ENCODE measurements at regions not wholly inside any gene's neighbourhood (a gene's known extent, or its start where the extent isn't known, plus 50 kb on each side); places are given as distances from the start of the nearest gene placed in this dataset.
"Not testable (repeated sequence)": the region's sequence is repeated elsewhere in the genome, so short reads cannot be mapped to it uniquely, and the experiment has no call there.

DNA sequence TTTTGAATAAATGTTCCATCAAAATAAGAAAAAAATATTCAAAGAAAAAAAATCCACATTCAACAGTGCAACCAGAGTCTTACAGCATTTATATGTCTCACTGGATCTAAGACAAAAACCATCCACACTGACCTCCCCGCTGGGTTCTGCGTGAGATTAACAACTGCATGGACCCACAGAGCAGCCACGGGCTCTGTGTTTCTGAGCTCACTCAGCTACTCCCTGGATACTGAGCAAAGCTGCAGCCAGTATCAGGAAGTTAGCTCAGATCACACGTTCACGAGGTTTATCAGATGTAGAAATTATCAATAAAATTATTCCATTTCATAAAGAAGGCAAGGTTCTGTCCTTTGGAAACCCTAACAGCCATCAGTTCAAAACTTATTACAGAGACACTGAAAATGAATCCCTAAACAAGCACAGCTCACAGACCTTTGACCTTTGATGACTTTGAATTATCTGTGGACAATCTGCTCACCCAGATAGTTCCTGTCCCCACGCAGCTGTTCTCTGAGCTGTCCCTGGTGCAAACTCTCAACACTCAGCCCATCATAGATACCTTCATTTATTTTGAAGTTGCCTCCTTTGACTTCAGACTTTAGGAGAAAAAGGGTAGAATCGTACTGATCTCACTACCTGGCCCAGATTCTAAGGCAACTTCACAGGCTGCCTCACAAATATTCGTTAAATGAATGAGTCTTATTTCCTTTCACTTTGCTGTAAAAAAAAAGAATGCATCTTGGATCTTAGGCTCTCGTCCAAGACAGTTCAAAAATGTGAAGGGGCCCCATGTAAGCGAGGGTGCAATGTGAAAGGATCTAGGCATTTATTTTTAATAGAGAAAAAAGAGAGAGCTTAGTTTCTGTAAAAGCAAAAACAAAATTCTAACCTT, 67.7 kb upstream of the SVIL start:
- no peak for DNase-seq (ENCODE audit: extremely low read depth, low read depth)

- no peak for DNase-seq (ENCODE audit: extremely low read depth, low read depth)
These were observed 66.5 kb upstream of the SVIL start for GRCh38 chr10:29701306-29701705.

DNA sequence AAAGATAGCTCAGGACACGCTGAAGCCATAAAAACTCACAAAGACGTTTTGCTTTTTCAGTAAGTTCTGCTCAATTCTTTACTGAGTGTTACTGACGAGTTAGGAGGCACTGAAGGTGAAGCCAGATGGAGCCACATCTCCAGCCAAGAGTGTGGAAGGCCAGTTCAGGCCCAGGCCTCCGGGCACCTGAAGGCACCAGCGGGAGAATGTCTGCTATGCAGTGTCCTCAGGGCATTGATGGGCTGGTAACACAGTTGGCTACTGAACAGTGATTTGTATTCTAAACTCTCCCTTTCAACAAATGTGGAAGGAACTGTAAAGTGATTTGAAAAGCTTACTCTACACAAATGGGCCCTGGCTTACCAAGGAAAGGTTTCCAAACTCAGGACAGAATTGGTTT, 64.8 kb upstream of the SVIL start:
- DNase-seq (ENCODE audit: extremely low read depth, low read depth): no peak

DNA sequence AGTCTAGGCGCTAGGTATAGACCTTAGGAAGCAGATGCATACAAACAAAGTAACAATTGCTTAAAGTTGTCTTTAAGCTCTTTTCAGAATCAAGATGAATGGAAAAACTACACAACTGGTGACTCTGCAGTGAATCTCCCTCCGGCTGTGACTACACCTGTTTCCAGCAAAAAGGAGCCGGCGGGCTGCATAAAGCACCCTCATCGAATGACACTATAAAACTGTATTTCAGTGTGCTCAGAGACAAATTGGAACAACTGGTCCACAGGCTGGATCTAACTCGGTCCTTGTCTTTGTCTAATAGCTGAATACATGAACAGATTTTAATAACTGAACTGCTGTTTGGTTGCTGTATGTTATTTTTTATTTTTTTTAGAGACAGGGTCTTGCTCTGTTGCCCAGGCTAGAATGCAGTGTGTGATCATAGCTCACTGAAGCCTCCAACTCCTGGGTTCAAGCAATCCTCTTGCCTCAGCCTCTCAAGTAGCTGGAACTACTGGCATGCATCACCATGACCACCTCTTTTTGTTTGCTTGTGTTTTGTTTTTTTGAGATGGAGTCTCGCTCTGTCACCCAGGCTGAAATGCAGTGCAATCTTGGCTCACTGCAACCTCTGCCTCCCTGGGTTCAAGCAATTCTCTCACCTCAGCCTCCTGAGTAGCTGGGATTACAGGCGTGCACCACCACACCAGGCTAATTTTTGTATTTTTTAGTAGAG, 64.2 kb upstream of the SVIL start:
- DNase-seq (ENCODE audit: extremely low read depth, low read depth): no peak

DNA sequence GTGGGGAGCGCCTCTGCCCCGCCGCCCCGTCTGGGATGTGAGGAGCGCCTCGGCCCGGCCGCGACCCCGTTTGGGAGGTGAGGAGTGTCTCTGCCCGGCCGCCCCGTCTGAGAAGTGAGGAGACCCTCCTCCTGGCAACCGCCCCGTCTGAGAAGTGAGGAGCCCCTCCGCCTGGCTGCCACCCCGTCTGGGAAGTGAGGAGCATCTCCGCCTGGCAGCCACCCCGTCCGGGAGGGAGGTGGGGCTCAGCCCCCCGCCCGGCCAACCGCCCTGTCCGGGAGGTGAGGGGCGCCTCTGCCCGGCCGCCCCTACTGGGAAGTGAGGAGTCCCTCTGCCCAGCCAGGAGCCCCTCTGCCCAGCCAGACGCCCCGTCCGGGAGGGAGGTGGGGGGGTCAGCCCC, 61.8 kb upstream of the SVIL start:
- not testable (repeated sequence) for DNase-seq (ENCODE audit: extremely low read depth, low read depth)

DNA sequence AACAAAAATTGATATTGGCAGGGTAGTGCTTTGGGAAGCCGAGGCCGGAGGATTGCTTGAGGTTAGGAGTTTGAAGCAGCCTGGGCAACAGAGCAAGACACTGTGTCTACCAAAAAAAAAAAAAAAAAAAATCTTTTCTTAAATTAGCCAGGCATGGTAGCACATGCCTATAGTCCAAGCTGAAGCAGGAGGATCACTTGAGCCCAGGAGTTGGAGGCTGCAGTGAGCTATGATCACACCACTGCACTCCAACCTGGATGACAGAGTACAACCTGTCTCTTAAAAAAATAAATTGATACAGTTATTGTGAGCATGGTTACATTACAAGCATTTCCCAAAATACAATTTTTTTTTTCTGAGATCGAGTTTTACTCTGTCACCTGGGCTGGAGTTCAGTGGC, 59.4 kb upstream of the SVIL start:
- DNase-seq (ENCODE audit: extremely low read depth, low read depth): no peak

- no peak for DNase-seq (ENCODE audit: extremely low read depth, low read depth)
These were observed 57.4 kb upstream of the SVIL start for GRCh38 chr10:29692121-29692539.

GRCh38 chr10:29691564-29692072, 56.8 kb upstream of the SVIL start:
- DNase-seq (ENCODE audit: extremely low read depth, low read depth): no peak

DNA sequence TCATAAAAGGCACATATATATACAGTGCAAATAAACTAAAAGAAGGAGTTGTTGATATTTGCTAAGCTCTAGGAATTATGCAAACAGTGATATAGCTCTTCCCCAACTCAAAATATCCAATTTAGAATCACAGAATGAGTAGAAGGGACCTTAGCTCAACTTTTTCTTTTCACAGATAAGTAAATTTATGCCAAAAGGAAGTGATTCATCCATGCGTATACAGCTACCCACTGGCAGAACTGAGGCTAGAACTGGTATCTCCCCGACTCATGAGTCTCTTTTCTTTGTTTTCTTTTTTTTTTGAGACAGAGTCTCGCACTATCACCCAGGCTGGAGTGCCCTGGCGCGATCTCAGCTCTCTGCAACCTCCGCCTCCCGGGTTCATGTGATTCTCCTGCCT, 54.2 kb upstream of the SVIL start:
- DNase-seq (ENCODE audit: extremely low read depth, low read depth): peak; percentile 40

- DNase-seq (ENCODE audit: extremely low read depth, low read depth): peak; percentile 61
These were observed 53.5 kb upstream of the SVIL start for GRCh38 chr10:29688230-29688661.

DNA sequence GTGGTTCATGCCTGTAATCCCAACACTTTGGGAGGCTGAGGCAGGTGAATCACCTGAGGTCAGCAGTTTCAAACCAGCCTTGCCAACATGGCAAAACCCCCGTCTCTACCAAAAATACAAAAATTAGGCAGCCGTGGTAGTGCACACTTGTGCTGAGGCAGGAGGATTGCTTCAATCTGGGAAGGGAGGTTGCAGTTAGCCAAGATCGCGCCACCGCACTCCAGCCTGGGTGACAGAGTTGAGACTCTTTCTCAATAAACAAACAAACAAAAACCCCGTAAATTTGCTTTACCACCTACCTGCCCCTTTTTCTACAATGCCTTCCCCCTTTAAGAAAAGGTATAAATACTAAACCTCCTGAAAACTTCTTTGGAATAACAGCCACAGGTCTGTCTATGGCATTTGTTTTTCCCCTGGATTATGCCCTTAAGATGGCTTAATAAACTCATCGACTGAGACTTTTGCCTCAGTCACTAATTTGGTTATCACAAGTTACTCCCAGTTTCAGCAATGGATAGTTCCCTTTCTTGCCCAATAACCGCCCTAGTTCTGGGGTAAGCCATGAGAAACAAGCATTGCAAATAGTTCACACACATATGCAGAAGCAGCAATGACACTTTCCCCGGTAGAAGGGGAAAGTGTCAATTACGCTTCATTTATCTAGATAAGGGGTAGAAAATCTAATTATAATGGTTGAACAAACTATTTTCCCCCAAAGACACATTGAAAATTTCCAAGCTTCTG, 52.8 kb upstream of the SVIL start:
- peak; percentile 78 for DNase-seq (ENCODE audit: extremely low read depth, low read depth)

- DNase-seq (ENCODE audit: extremely low read depth, low read depth): no peak
These were observed 50.7 kb upstream of the SVIL start for GRCh38 chr10:29685506-29685905.

Small RNA genes in the stretch of these regions (small RNA-seq; reads per million reads assigned to genes)
- gene CKS1BP2: 0 reads per million in 2 experiments
- 0 reads per million in 2 experiments for gene RNU6-908P
